Testis (tissue), 2 donors: ENCODE measurements at regions not wholly inside any gene's neighbourhood (a gene's known extent, or its start where the extent isn't known, plus 50 kb on each side); places are given as distances from the start of the nearest gene placed in this dataset.

Experiments used
- DNase-seq: peaks from one replicate; pipeline ENCODE4 v3.0.0-alpha.2; 2019
- H3K27ac ChIP-seq, 2 donors: fragments of 200-600 bp; sonication (generic); one replicate each; pipeline ENCODE4 v1.5.1; 2019
- H3K27me3 ChIP-seq: fragments of 200-600 bp; sonication (generic); one replicate; pipeline ENCODE4 v1.5.1; 2019
- H3K36me3 ChIP-seq: fragments of 200-600 bp; sonication (generic); one replicate; pipeline ENCODE4 v1.5.1; 2017; ENCODE audit warnings: low read depth; ENCODE audit errors: missing control alignments
- H3K4me1 ChIP-seq: fragments of 200-600 bp; sonication (generic); one replicate; pipeline ENCODE4 v1.5.1; 2019
- H3K4me3 ChIP-seq, 2 donors: fragments of 200-600 bp; sonication (generic); one replicate each; pipeline ENCODE4 v1.5.1; 2017 to 2019
- H3K9me3 ChIP-seq: fragments of 200-600 bp; sonication (generic); one replicate; pipeline ENCODE4 v1.5.1; 2017
- CTCF ChIP-seq, 3 experiments: fragments of 450-650 bp in 2 of 3; fragments of 200-600 bp in 1 of 3; sonication (generic) in 1 of 3; IDR thresholded peaks; one replicate each; pipeline ENCODE4 v1.5.1; 2016 to 2019; ENCODE audit warnings: antibody characterized with exemption in 3 of 3, mild to moderate bottlenecking in 2 of 3, moderate library complexity in 1 of 3
- POLR2A ChIP-seq: fragments of 450-650 bp; IDR thresholded peaks from one replicate; pipeline ENCODE4 v1.6.1; 2017; ENCODE audit warnings: antibody characterized with exemption, mild to moderate bottlenecking, moderate library complexity
- whole genome bisulfite sequencing, 2 donors: methylation state at CpG; one replicate each; pipeline ENCODE4 v1.1.5; 2018; 5-methylcytosine and 5-hydroxymethylcytosine counted together
- intact Hi-C: fragments of 100-400 bp; cut with DNase I; formaldehyde crosslinking; loops from one replicate; pipeline ENCODE4 v1.15.1; 2023; ENCODE audit warnings: low total_unique reads

GRCh38 chr12:58067610-58068387 lies 126.4 kb downstream of the ATP23 start:
- no peak for TF ChIP-seq CTCF (IDR thresholded peaks at IDR 0.05)
- no peak for TF ChIP-seq POLR2A
- Histone ChIP-seq H3K36me3 (no peaks in the 10 kb centered on the region), H3K4me3 (no peak overlapping the region), H3K27ac (no peak overlapping the region), H3K27me3 (no peaks in the 10 kb centered on the region), H3K4me1 (no peaks in the 10 kb centered on the region), H3K9me3 (no peaks in the 10 kb centered on the region)
- WGBS, 2 donors, result 33 to 41% methylated on average over 1 of the region's 1 CpG
- DNase-seq, result no peak
- intact Hi-C loops, result no loop called here

DNA sequence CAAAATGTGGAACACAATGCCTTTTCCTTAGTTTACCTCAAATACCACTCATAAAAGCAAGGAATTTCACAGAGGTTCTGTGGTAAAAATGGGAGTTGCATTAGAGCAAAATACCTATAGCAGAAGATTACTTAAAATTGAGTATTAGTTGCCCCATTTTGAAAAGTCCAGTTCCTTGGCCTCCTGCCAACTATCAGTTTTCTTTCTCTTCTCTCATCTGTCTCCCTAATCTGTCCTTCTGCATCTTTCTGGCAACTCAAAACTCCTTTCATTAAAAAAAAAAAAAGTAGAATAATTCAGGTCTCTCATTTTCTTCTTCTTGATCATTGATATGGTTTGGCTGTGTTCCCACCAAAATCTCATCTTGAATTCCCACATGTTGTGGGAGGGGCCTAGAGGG lies 127.3 kb downstream of the ATP23 start:
- no peak overlapping the region for H3K27ac ChIP-seq
- no peaks in the 10 kb centered on the region for H3K4me1 ChIP-seq
- no peak overlapping the region for H3K4me3 ChIP-seq
- no peaks in the 10 kb centered on the region for H3K36me3 ChIP-seq
- intact Hi-C loops, result no loop called here
- H3K27me3 ChIP-seq, result no peaks in the 10 kb centered on the region
- no peak for TF ChIP-seq POLR2A
- TF ChIP-seq CTCF (IDR thresholded peaks at IDR 0.05), result no peak
- no peaks in the 10 kb centered on the region for H3K9me3 ChIP-seq
- no peak for DNase-seq

GRCh38 chr12:58069268-58069963 lies 128.0 kb downstream of the ATP23 start:
- DNase-seq, result no peak
- Histone ChIP-seq H3K9me3 (no peaks in the 10 kb centered on the region), H3K36me3 (no peaks in the 10 kb centered on the region), H3K27me3 (no peaks in the 10 kb centered on the region), H3K4me3 (no peak overlapping the region), H3K4me1 (no peaks in the 10 kb centered on the region), H3K27ac (no peak overlapping the region)
- 87 to 91% methylated on average over 2 of the region's 2 CpGs for WGBS, 2 donors
- TF ChIP-seq POLR2A (no peak), CTCF (IDR thresholded peaks at IDR 0.05) (no peak)
- intact Hi-C loops, result no loop called here

DNA sequence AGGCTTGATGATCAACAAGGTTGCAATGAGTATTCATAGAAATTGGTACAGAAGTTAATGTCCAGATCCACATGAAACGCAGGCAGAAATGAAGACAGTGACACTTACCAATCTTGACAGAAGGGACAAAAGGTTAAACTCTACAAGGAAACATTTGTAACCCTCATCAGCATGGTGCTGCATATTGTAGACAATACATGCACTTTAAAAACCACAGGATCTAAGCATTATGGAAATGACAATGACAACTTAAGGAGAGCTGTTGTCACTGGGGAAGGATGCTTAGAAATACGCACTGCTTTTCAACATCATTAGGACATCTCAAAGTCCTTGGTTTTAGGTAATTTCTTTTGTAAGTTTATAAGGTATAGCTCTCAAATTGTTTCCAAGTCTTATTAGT lies 130.6 kb downstream of the ATP23 start:
- Histone ChIP-seq H3K4me3 (no peak overlapping the region), H3K4me1 (no peaks in the 10 kb centered on the region), H3K27ac (no peak overlapping the region), H3K9me3 (no peaks in the 10 kb centered on the region), H3K27me3 (no peaks in the 10 kb centered on the region), H3K36me3 (no peaks in the 10 kb centered on the region)
- TF ChIP-seq CTCF (IDR thresholded peaks at IDR 0.05) (no peak), POLR2A (no peak)
- DNase-seq, result no peak
- intact Hi-C loops, result no loop called here
- WGBS, 2 donors, result 83 to 100% methylated on average over 2 of the region's 2 CpGs
